Psoas muscle (tissue), 7 donors: ENCODE measurements at regions not wholly inside any gene's neighbourhood (a gene's known extent, or its start where the extent isn't known, plus 50 kb on each side); places are given as distances from the start of the nearest gene placed in this dataset.

ENCODE experiments used
- ATAC-seq, 4 donors: fragments of 200-7000 bp; cut with Tn5 transposase; one replicate each; pipeline ENCODE4 v1.9.1; 2020; ENCODE audit warnings: moderate library complexity in 3 of 4, mild to moderate bottlenecking in 2 of 4
- DNase-seq, 2 donors: peaks; one replicate each; pipeline ENCODE4 v3.0.0-alpha.2; 2020
- H3K27ac ChIP-seq: fragments of 200-600 bp; one replicate; pipeline ENCODE4 v1.8.0; 2022
- H3K27me3 ChIP-seq, 3 donors: fragments of 200-600 bp in 1 of 3; one replicate each; pipeline versions ENCODE4 v1.6.1 to v1.8.0; 2013 to 2022; ENCODE audit warnings: low read length in 2 of 3, mild to moderate bottlenecking in 2 of 3, moderate library complexity in 1 of 3; ENCODE audit not compliant: insufficient read depth in 3 of 3
- H3K36me3 ChIP-seq, 2 donors: fragments of 200-600 bp in 1 of 2; one replicate each; pipeline versions ENCODE4 v1.6.1 to v1.8.0; 2013 to 2022; ENCODE audit warnings: low read depth in 1 of 2, mild to moderate bottlenecking in 1 of 2, moderate library complexity in 1 of 2; ENCODE audit not compliant: insufficient read depth in 1 of 2
- H3K4me1 ChIP-seq: fragments of 200-600 bp; one replicate; pipeline ENCODE4 v1.8.0; 2022
- H3K4me3 ChIP-seq: fragments of 200-600 bp; one replicate; pipeline ENCODE4 v1.8.0; 2022; ENCODE audit warnings: mild to moderate bottlenecking
- H3K9me3 ChIP-seq: fragments of 200-600 bp; one replicate; pipeline ENCODE4 v1.8.0; 2022
- CTCF ChIP-seq: fragments of 200-600 bp; IDR thresholded peaks from one replicate; pipeline ENCODE4 v1.8.0; 2022; ENCODE audit warnings: antibody characterized with exemption
- WGBS, 3 donors: extraction: QIAGEN DNeasy Blood & Tissue Kit; methylation state at CpG; one replicate each; pipeline versions ENCODE4 v1.1.6 to v1.1.7; 2013; 5-methylcytosine and 5-hydroxymethylcytosine counted together
- intact Hi-C, 2 donors: fragments of 100-400 bp; cut with DNase I; formaldehyde crosslinking; loops; one replicate each; pipeline versions ENCODE4 v1.11.0 to v1.14.2; 2022
- donor health status: healthy with polysubstance abuse.
- donor health status: DM: no; HTN: no; CAD: no; lungs with moderate emphysema.
- donor health status: Bipolar disorder and iron deficiency.
- donor health status: healthy.
- donor health status: DM: yes; HTN: yes; CAD: no.
- donor health status: DM: no; HTN: no; CAD: no.
- donor health status: DM: yes; HTN: yes; CAD: no.

- Histone ChIP-seq H3K9me3 (no peaks in the 10 kb centered on the region), H3K27ac (no peak overlapping the region), H3K27me3 (peaks cover 0 to 19% (median 6%) of the 10 kb centered on the region in 3 donors), H3K4me1 (no peaks in the 10 kb centered on the region), H3K4me3 (no peak overlapping the region), H3K36me3 (no peaks in the 10 kb centered on the region)
- DNase-seq (no peak), ATAC-seq (no peak)
- WGBS, 3 donors: 88 to 96% (median 93%) methylated on average over 15 of the region's 15 CpGs
- intact Hi-C loops: no loop called here
- no peak for TF ChIP-seq CTCF
Observed at GRCh38 chr15:101561584-101561906, 72.0 kb upstream of the PCSK6 start.

- Histone ChIP-seq H3K4me1 (no peaks in the 10 kb centered on the region), H3K27ac (no peak overlapping the region), H3K36me3 (no peaks in the 10 kb centered on the region), H3K4me3 (no peak overlapping the region), H3K27me3 (peaks cover 0 to 19% (median 6%) of the 10 kb centered on the region in 3 donors), H3K9me3 (no peaks in the 10 kb centered on the region)
- 92 to 93% (median 93%) methylated on average over 11 of the region's 11 CpGs for WGBS, 3 donors
- no peak for TF ChIP-seq CTCF
- DNase-seq (no peak), ATAC-seq (no peak)
- intact Hi-C loops: no loop called here
Observed at GRCh38 chr15:101560722-101561583, 71.4 kb upstream of the PCSK6 start.

GRCh38 chr15:101559952-101560351, 70.4 kb upstream of the PCSK6 start:
- no peak for ATAC-seq

GRCh38 chr15:101558221-101558941, 68.9 kb upstream of the PCSK6 start:
- ATAC-seq: peak; percentile 30 to 81 (median 72)
- Histone ChIP-seq H3K9me3 (no peaks in the 10 kb centered on the region), H3K27ac (no peak overlapping the region), H3K4me3 (no peak overlapping the region), H3K36me3 (no peaks in the 10 kb centered on the region), H3K27me3 (peaks cover 0 to 19% (median 4%) of the 10 kb centered on the region in 3 donors), H3K4me1 (no peaks in the 10 kb centered on the region)
- no peak for TF ChIP-seq CTCF
- 38% methylated on average over 12 of the region's 12 CpGs for WGBS, 3 donors
- no peak for DNase-seq
- intact Hi-C loops: no loop called here

More at GRCh38 chr15:101559952-101560351, 70.4 kb upstream of the PCSK6 start:
- Histone ChIP-seq H3K27ac (no peak overlapping the region), H3K36me3 (no peaks in the 10 kb centered on the region), H3K27me3 (peaks cover 0 to 19% (median 6%) of the 10 kb centered on the region in 3 donors), H3K4me1 (no peaks in the 10 kb centered on the region), H3K9me3 (no peaks in the 10 kb centered on the region), H3K4me3 (no peak overlapping the region)
- intact Hi-C loops: no loop called here
- WGBS, 3 donors: 25 to 36% (median 29%) methylated on average over 6 of the region's 6 CpGs
- no peak for TF ChIP-seq CTCF
- DNase-seq: no peak
